LNCaP clone FGC (cell line): ENCODE measurements at regions not wholly inside any gene's neighbourhood (a gene's known extent, or its start where the extent isn't known, plus 50 kb on each side); places are given as distances from the start of the nearest gene placed in this dataset.

Experiments
- DNase-seq: peaks from one replicate; pipeline ENCODE4 v3.0.0-alpha.2; 2011; ENCODE audit warnings: low read depth
- H3K4me3 ChIP-seq: 2 replicates; pipeline ENCODE4 v1.5.1; 2011; ENCODE audit warnings: mild to moderate bottlenecking, low read depth, low read length, control low read depth
- TF ChIP-seq, protein P1 (sequence below): IDR thresholded peaks from 2 replicates; pipeline ENCODE4 v1.5.1; 2012; ENCODE audit warnings: mild to moderate bottlenecking; ENCODE audit not compliant: control insufficient read depth, insufficient read depth; ENCODE audit errors: extremely low read depth

DNA sequence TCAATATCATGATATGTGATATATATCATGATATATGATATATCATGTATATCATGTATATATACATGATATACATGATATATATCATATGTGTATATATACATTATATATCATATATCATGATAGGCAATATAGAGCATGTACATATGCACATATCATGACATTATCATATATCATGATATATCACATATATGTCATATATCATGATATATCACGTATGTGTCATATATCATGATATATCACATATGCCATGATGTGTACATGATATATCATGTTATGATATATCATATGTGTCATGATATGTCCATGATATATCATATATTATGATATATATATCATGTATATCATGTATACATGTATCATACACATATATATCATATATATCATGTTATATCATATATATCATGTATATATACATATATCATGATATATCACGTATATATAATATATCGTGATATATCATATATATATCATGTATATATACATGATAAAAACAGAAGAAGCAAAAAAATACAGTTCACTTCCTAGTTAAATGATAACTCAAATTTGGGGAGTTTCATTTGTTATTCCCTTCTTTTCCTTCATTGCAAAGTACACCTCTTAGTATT, 670.1 kb upstream of the EPHA5 start:
- TF ChIP-seq, protein P1, sequence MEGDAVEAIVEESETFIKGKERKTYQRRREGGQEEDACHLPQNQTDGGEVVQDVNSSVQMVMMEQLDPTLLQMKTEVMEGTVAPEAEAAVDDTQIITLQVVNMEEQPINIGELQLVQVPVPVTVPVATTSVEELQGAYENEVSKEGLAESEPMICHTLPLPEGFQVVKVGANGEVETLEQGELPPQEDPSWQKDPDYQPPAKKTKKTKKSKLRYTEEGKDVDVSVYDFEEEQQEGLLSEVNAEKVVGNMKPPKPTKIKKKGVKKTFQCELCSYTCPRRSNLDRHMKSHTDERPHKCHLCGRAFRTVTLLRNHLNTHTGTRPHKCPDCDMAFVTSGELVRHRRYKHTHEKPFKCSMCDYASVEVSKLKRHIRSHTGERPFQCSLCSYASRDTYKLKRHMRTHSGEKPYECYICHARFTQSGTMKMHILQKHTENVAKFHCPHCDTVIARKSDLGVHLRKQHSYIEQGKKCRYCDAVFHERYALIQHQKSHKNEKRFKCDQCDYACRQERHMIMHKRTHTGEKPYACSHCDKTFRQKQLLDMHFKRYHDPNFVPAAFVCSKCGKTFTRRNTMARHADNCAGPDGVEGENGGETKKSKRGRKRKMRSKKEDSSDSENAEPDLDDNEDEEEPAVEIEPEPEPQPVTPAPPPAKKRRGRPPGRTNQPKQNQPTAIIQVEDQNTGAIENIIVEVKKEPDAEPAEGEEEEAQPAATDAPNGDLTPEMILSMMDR = no peak

DNA sequence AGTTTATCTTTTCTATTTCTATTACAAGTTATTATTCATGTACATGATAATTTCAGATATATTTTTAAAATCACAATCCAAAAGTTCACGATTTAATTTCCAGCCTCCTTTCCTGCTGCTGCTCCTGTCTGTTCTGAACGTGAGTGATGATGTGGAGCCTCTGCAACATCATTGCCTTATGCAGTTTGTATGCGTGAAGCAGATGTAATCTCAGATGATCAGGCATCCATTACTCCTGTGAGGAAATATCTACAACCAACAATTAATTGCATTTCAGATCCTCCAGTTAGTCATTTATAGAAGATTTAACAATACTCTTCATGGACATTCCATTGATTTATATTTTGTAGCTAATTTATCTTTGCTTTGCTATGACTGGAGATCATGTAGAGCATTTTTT, 668.7 kb upstream of the EPHA5 start:
- DNase-seq = no peak
- no peak overlapping the region for H3K4me3 ChIP-seq
- TF ChIP-seq, protein P1 = no peak

More for the DNA sequence above, 670.1 kb upstream of the EPHA5 start:
- no peak for DNase-seq
- no peak overlapping the region for H3K4me3 ChIP-seq

DNA sequence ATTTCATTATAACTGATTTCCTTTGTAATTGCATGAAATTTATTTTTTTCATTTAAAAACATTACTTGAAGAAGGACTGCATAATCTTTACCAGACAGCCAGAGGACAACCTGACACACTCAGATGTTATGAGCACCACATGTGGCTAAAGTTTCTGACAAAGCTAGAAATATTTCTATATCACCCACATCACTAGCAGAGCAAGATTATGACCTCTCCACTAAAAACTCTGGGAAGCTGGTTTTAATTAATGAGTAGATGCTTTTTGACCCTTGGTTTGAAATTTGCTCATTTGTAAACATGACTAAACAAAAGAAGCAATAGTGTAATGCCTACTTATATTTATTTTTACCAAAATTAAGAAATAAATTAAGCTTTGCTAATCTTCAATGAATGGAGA, 661.5 kb upstream of the EPHA5 start:
- no peak for DNase-seq
- H3K4me3 ChIP-seq = no peak overlapping the region
- TF ChIP-seq, protein P1 = no peak

DNA sequence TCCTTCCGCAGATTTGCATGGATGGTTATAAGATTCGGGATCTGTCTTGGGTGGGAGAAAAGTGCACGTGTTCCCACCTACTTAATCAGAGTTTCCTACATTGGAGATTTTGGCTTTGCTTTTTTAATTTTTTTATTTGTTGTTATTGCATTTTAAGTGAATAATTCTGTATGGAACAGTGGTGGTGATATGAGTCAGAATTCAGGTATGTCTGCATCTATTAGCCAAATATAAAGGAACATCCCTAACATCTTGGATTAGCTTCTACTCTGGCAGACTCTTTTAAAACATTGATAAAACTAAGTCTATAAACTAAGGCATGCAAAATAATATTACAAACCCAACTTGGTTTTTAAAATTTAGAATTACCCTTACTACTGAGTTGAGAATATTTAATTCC, 659.8 kb upstream of the EPHA5 start:
- H3K4me3 ChIP-seq = no peak overlapping the region
- TF ChIP-seq, protein P1 = no peak
- no peak for DNase-seq

DNA sequence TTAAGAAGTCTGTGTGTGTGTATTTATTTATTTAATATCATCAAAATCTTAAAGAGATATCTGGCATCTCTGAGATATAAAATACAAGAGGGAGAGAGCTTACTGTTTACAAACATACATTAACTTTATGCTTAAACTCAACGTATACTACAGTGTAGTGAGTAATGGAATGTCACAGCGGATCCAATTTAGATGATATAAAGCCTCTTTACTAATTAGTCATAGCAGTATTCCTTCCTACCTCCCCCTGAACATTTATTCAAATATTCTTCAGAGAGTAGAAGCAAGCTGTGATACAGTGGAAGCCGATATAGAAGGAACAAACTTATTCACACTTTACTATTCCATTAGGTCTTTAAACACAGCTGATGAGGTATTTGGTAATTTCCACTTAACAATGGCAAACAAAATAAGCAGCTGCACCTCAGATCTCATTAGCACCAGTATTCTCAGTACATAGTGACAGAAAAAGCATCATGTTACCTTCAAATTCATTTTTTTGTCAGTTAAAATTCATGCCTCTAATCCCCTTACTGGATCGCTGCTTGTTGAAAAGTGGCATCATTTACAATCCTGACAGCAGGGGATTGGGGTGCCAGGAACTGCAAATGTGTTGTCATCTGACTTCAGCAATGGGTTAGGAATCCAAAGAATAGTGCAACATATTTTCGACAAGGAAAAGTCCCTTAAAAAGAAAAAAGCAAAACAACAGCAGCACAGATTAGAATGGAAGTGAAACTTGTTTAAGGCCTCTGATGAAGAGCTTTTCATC, 658.7 kb upstream of the EPHA5 start:
- no peak overlapping the region for H3K4me3 ChIP-seq
- TF ChIP-seq, protein P1 = no peak
- no peak for DNase-seq

DNA sequence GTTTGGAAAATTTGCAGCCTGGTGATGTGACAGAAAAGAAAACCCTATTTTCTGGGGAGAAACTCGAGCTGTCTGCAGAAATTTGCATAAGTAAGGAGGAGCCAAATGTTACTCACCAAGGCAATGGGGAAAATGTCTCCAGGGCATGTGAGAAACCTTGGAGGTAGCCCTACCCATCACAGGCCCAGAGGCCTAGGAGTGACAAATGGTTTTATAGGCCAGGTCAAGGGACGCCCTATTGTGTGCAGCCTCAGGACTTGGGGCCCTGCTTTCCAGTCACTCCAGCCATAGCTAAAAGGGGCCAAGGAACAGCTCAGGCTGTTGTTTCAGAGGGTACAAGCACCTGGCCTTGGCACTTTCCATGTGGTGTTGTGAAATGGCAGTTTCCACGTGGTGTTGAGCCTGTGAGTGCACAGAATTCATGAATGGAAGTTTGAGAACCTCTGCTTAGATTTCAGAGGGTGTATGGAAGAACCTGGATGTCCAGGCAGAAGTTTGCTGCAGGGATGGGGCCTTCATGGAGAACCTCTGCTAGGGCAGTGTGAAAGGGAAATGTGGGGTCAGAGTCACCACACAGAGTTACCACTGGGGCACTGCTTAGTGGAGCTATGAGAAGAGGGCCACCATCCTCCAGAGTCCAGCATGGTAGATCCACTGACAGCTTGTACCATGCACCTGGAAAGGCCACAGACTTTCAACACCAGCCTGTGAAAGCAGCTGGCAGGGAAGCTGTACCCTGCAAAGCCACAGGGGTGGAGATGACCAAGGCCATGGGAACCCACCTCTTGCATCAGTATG, 637.6 kb upstream of the EPHA5 start:
- TF ChIP-seq, protein P1 = no peak
- no peak for DNase-seq
- no peak overlapping the region for H3K4me3 ChIP-seq
